BLaER1 (cell line): ENCODE measurements at regions not wholly inside any gene's neighbourhood (a gene's known extent, or its start where the extent isn't known, plus 50 kb on each side); places are given as distances from the start of the nearest gene placed in this dataset.

Experiments
- H3K27ac ChIP-seq: shearing (Covaris generic); formaldehyde crosslinking; 2 replicates; pipeline ENCODE4 v1.8.1; 2022
- H3K27me3 ChIP-seq: shearing (Covaris generic); formaldehyde crosslinking; 2 replicates; pipeline ENCODE4 v1.8.1; 2022
- H3K36me3 ChIP-seq: shearing (Covaris generic); formaldehyde crosslinking; 2 replicates; pipeline ENCODE4 v1.8.1; 2022
- H3K4me1 ChIP-seq: shearing (Covaris generic); formaldehyde crosslinking; 2 replicates; pipeline ENCODE4 v1.8.1; 2022
- H3K4me2 ChIP-seq: shearing (Covaris generic); formaldehyde crosslinking; 2 replicates; pipeline ENCODE4 v1.8.1; 2022
- H3K4me3 ChIP-seq: shearing (Covaris generic); formaldehyde crosslinking; 2 replicates; pipeline ENCODE4 v1.8.1; 2022
- H3K9ac ChIP-seq: shearing (Covaris generic); formaldehyde crosslinking; 2 replicates; pipeline ENCODE4 v1.8.1; 2022
- H3K9me3 ChIP-seq: shearing (Covaris generic); formaldehyde crosslinking; 2 replicates; pipeline ENCODE4 v1.8.1; 2022
- H4K20me1 ChIP-seq: shearing (Covaris generic); formaldehyde crosslinking; 2 replicates; pipeline ENCODE4 v1.8.1; 2022
- Cebpa-rat ChIP-seq: shearing (Covaris generic); IDR thresholded peaks from 2 replicates; pipeline ENCODE4 v1.8.1; 2022

- H4K20me1 ChIP-seq = no peaks in the 10 kb centered on the region
- TF ChIP-seq Cebpa-rat = no peak
- no peaks in the 10 kb centered on the region for H3K27me3 ChIP-seq
- no peaks in the 10 kb centered on the region for H3K4me1 ChIP-seq
- no peaks in the 10 kb centered on the region for H3K9me3 ChIP-seq
- no peak overlapping the region for H3K27ac ChIP-seq
- no peak overlapping the region for H3K4me3 ChIP-seq
- no peaks in the 10 kb centered on the region for H3K36me3 ChIP-seq
- H3K4me2 ChIP-seq = no peak overlapping the region
- H3K9ac ChIP-seq = no peak overlapping the region
These were observed 304.6 kb downstream of the BMP4 start for GRCh38 chr14:53652068-53652467.

GRCh38 chr14:53651096-53651740 lies 305.4 kb downstream of the BMP4 start:
- H3K9ac ChIP-seq = no peak overlapping the region
- no peaks in the 10 kb centered on the region for H4K20me1 ChIP-seq
- no peak overlapping the region for H3K4me3 ChIP-seq
- H3K27ac ChIP-seq = no peak overlapping the region
- no peaks in the 10 kb centered on the region for H3K4me1 ChIP-seq
- H3K9me3 ChIP-seq = no peaks in the 10 kb centered on the region
- H3K27me3 ChIP-seq = no peaks in the 10 kb centered on the region
- TF ChIP-seq Cebpa-rat = no peak
- no peaks in the 10 kb centered on the region for H3K36me3 ChIP-seq
- no peak overlapping the region for H3K4me2 ChIP-seq

GRCh38 chr14:53646925-53647324 lies 309.7 kb downstream of the BMP4 start:
- no peak overlapping the region for H3K27ac ChIP-seq

GRCh38 chr14:53640695-53641094 lies 315.9 kb downstream of the BMP4 start:
- no peaks in the 10 kb centered on the region for H3K27me3 ChIP-seq
- TF ChIP-seq Cebpa-rat = no peak
- H3K4me2 ChIP-seq = no peak overlapping the region
- no peaks in the 10 kb centered on the region for H3K4me1 ChIP-seq
- H3K36me3 ChIP-seq = no peaks in the 10 kb centered on the region
- no peaks in the 10 kb centered on the region for H4K20me1 ChIP-seq
- no peak overlapping the region for H3K4me3 ChIP-seq
- no peak overlapping the region for H3K9ac ChIP-seq
- no peaks in the 10 kb centered on the region for H3K9me3 ChIP-seq
- H3K27ac ChIP-seq = no peak overlapping the region

More at GRCh38 chr14:53646925-53647324, 309.7 kb downstream of the BMP4 start:
- H4K20me1 ChIP-seq = no peaks in the 10 kb centered on the region
- H3K4me2 ChIP-seq = no peak overlapping the region
- no peak for TF ChIP-seq Cebpa-rat
- H3K4me1 ChIP-seq = no peaks in the 10 kb centered on the region
- no peak overlapping the region for H3K9ac ChIP-seq
- H3K4me3 ChIP-seq = no peak overlapping the region
- H3K36me3 ChIP-seq = no peaks in the 10 kb centered on the region
- H3K27me3 ChIP-seq = no peaks in the 10 kb centered on the region
- H3K9me3 ChIP-seq = no peaks in the 10 kb centered on the region

GRCh38 chr14:53638966-53639365 lies 317.7 kb downstream of the BMP4 start:
- Histone ChIP-seq H3K4me3 (no peak overlapping the region), H3K27ac (no peak overlapping the region), H3K4me1 (no peaks in the 10 kb centered on the region), H4K20me1 (no peaks in the 10 kb centered on the region), H3K9me3 (no peaks in the 10 kb centered on the region), H3K27me3 (no peaks in the 10 kb centered on the region), H3K9ac (no peak overlapping the region), H3K36me3 (no peaks in the 10 kb centered on the region), H3K4me2 (no peak overlapping the region)
- no peak for TF ChIP-seq Cebpa-rat

GRCh38 chr14:53634793-53635192 lies 321.8 kb downstream of the BMP4 start:
- Histone ChIP-seq H3K27ac (no peak overlapping the region), H3K4me1 (no peaks in the 10 kb centered on the region), H3K36me3 (no peaks in the 10 kb centered on the region), H3K9me3 (no peaks in the 10 kb centered on the region), H3K27me3 (no peaks in the 10 kb centered on the region), H3K9ac (no peak overlapping the region), H3K4me2 (no peak overlapping the region), H4K20me1 (no peaks in the 10 kb centered on the region), H3K4me3 (no peak overlapping the region)
- no peak for TF ChIP-seq Cebpa-rat

- no peaks in the 10 kb centered on the region for H3K4me1 ChIP-seq
- H3K4me2 ChIP-seq = no peak overlapping the region
- no peak for TF ChIP-seq Cebpa-rat
- H3K27ac ChIP-seq = no peak overlapping the region
- H3K4me3 ChIP-seq = no peak overlapping the region
- H3K9me3 ChIP-seq = no peaks in the 10 kb centered on the region
- no peaks in the 10 kb centered on the region for H3K36me3 ChIP-seq
- H3K27me3 ChIP-seq = no peaks in the 10 kb centered on the region
- H3K9ac ChIP-seq = no peak overlapping the region
- H4K20me1 ChIP-seq = no peaks in the 10 kb centered on the region
These were observed 326.3 kb downstream of the BMP4 start for GRCh38 chr14:53630336-53630735.

- Histone ChIP-seq H3K4me2 (no peak overlapping the region), H3K27me3 (no peaks in the 10 kb centered on the region), H3K36me3 (no peaks in the 10 kb centered on the region), H4K20me1 (no peaks in the 10 kb centered on the region), H3K27ac (no peak overlapping the region), H3K9ac (no peak overlapping the region), H3K9me3 (no peaks in the 10 kb centered on the region), H3K4me1 (no peaks in the 10 kb centered on the region), H3K4me3 (no peak overlapping the region)
- TF ChIP-seq Cebpa-rat = no peak
These were observed 327.7 kb downstream of the BMP4 start for GRCh38 chr14:53628732-53629430.

- Histone ChIP-seq H3K27ac (no peak overlapping the region), H3K4me1 (no peaks in the 10 kb centered on the region), H3K27me3 (no peaks in the 10 kb centered on the region), H3K9me3 (no peaks in the 10 kb centered on the region), H3K36me3 (no peaks in the 10 kb centered on the region), H3K4me3 (no peak overlapping the region), H3K9ac (no peak overlapping the region), H4K20me1 (no peaks in the 10 kb centered on the region), H3K4me2 (no peak overlapping the region)
- no peak for TF ChIP-seq Cebpa-rat
These were observed 328.4 kb downstream of the BMP4 start for GRCh38 chr14:53628261-53628660.

- no peaks in the 10 kb centered on the region for H3K36me3 ChIP-seq
- H4K20me1 ChIP-seq = no peaks in the 10 kb centered on the region
- no peak overlapping the region for H3K4me3 ChIP-seq
- TF ChIP-seq Cebpa-rat = no peak
- H3K9ac ChIP-seq = no peak overlapping the region
- H3K27me3 ChIP-seq = no peaks in the 10 kb centered on the region
- no peak overlapping the region for H3K27ac ChIP-seq
- no peaks in the 10 kb centered on the region for H3K9me3 ChIP-seq
- no peak overlapping the region for H3K4me2 ChIP-seq
- H3K4me1 ChIP-seq = peaks cover 5% of the 10 kb centered on the region
These were observed 329.9 kb downstream of the BMP4 start for GRCh38 chr14:53626761-53627160.
